BE2C (cell line): ENCODE measurements at regions not wholly inside any gene's neighbourhood (a gene's known extent, or its start where the extent isn't known, plus 50 kb on each side); places are given as distances from the start of the nearest gene placed in this dataset.

Experiments used
- DNase-seq: peaks from one replicate; pipeline ENCODE4 v3.0.0-alpha.2; 2020
- H3K27me3 ChIP-seq: fragments of 250-450 bp; sonication (Bioruptor Pico); 2 replicates; pipeline ENCODE4 v1.5.1; 2020; ENCODE audit warnings: mild to moderate bottlenecking
- H3K36me3 ChIP-seq: fragments of 250-450 bp; sonication (Bioruptor Pico); 2 replicates; pipeline ENCODE4 v1.5.1; 2020; ENCODE audit warnings: mild to moderate bottlenecking
- H3K4me1 ChIP-seq: fragments of 250-450 bp; sonication (Bioruptor Pico); 2 replicates; pipeline ENCODE4 v1.5.1; 2020
- H3K4me3 ChIP-seq: 2 replicates; pipeline ENCODE4 v1.5.1; 2011; ENCODE audit warnings: low read depth, low read length
- H3K9me3 ChIP-seq: fragments of 250-450 bp; sonication (Bioruptor Pico); 2 replicates; pipeline ENCODE4 v1.5.1; 2020
- TF ChIP-seq, protein P1 (sequence below): IDR thresholded peaks from 2 replicates; pipeline ENCODE4 v1.5.1; 2012; ENCODE audit warnings: mild to moderate bottlenecking, low read depth, low read length

DNA sequence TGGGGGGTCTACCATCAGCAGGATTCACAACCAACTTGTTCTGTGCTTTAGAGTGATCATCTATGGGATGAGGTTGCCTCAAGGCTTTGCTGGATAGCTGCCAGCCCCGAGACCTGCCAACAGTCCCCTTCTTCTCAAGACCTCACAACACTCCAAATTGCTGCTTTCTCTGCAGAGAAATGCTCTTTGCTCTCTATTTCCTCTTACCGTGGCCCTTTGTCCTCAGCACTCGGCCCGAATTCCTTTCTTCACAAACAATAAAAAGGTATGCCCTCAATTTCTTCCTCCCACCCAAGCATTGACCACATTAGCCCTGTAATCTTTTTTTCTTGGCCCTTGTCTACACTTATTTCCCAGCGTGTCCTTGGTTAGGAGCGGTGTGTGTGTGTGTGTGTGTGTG is 147.4 kb upstream of the SNX19 start:
- no peak for DNase-seq
- H3K4me3 ChIP-seq, result no peak overlapping the region
- H3K9me3 ChIP-seq, result no peaks in the 10 kb centered on the region
- TF ChIP-seq, protein P1, sequence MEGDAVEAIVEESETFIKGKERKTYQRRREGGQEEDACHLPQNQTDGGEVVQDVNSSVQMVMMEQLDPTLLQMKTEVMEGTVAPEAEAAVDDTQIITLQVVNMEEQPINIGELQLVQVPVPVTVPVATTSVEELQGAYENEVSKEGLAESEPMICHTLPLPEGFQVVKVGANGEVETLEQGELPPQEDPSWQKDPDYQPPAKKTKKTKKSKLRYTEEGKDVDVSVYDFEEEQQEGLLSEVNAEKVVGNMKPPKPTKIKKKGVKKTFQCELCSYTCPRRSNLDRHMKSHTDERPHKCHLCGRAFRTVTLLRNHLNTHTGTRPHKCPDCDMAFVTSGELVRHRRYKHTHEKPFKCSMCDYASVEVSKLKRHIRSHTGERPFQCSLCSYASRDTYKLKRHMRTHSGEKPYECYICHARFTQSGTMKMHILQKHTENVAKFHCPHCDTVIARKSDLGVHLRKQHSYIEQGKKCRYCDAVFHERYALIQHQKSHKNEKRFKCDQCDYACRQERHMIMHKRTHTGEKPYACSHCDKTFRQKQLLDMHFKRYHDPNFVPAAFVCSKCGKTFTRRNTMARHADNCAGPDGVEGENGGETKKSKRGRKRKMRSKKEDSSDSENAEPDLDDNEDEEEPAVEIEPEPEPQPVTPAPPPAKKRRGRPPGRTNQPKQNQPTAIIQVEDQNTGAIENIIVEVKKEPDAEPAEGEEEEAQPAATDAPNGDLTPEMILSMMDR, result no peak
- no peaks in the 10 kb centered on the region for H3K27me3 ChIP-seq
- no peaks in the 10 kb centered on the region for H3K4me1 ChIP-seq
- H3K36me3 ChIP-seq, result no peaks in the 10 kb centered on the region

DNA sequence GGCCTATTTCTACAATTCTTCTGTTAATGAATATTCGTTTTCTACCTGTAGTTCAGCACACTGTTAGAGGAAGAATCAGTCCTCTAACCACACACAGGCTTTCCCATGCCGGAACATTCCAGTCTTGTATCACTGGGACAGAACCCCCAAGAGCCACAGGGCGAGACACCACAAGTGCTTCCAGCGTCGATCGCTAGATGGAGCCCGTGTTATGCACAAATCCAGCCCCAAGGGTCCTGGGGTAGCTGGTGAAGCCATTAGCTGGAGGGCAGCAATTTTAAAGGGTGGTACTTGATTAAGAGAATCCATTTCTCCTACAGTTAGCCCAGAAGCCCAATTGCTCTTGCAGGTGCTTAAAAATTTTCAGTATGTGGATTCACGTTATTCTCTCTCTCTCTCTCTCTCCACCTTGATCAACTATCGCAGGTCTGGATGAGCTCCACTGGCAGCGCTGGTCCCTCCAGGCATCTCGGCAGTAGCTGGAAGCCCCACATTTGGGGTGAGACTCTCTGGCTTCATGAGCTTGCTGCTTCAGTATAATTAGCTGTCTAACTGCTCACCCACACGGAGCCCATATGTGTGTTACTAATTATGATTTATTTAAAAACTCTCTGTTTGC is 148.2 kb upstream of the SNX19 start:
- H3K4me3 ChIP-seq, result no peak overlapping the region
- no peaks in the 10 kb centered on the region for H3K27me3 ChIP-seq
- peak; percentile 61 for DNase-seq
- no peaks in the 10 kb centered on the region for H3K9me3 ChIP-seq
- H3K36me3 ChIP-seq, result no peaks in the 10 kb centered on the region
- TF ChIP-seq, protein P1, result peak; percentile 81
- H3K4me1 ChIP-seq, result no peaks in the 10 kb centered on the region

DNA sequence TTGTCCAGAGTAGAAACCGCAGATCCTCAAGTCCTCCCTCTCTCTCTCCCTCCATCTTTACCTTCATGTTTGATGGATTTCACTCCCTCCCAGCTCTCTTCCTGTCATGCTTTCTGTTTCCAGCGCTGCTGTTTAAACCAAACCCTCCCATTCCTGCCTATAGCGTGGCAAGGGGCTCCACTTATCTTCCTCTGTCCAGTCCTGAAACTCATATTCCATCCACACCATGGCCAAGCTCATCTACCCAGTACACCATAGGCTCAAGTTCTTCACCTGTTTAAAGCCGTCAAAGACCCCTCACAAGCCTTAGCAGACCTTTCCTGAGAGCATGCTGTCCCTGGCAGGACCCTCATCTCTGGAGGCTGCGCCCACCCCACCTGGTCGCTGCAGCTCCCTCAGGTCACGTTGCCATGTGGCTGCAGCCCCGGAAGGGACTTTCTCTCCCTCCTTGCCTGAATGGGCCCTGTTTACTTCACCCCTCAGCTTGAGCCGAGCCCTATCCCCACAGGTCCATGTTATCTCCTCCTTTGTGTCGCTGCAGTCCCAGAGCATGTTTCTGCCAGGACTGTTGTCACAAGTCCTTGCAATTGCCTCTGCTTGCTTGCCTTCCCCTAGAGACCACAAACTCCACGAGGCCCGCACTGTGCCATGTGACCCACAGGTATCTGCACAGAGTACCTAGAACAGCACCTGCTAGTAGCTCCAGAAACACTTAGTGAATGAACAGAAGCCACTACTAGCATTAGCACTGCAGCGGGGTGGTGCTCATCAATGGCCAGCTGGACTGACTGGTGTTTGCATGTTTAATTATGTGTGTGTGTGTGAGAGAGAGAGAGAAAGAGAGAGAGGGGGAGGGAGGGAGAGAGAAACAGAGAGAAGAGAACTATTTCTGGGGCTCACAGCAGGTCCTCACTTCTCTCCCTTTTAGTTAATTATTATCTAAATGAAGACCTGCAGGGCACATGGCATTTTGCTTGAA is 149.4 kb upstream of the SNX19 start:
- no peak overlapping the region for H3K4me3 ChIP-seq
- no peaks in the 10 kb centered on the region for H3K9me3 ChIP-seq
- H3K27me3 ChIP-seq, result no peaks in the 10 kb centered on the region
- H3K36me3 ChIP-seq, result no peaks in the 10 kb centered on the region
- TF ChIP-seq, protein P1, result no peak
- DNase-seq, result no peak
- H3K4me1 ChIP-seq, result no peaks in the 10 kb centered on the region

DNA sequence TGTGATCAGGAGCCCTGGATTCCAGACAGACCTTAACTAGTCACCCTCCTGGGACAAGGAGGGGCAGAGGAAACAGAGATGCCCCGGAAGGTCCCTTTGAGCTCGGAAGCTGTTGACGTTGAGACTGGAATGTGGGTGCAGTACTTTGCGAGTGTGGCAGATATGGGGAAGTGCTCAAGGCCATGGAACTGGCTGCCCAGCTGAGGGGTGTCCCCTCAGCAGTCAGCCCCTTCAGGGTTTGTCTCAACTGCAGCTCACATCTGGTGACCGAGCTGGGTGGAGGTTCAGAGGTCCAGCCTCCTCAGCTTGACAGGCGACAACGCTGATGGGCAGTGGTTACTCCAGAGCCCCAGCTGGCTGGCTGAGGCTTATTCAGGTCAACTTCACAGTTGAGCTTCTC is 150.3 kb upstream of the SNX19 start:
- Histone ChIP-seq H3K9me3 (no peaks in the 10 kb centered on the region), H3K36me3 (no peaks in the 10 kb centered on the region), H3K4me3 (no peak overlapping the region), H3K27me3 (no peaks in the 10 kb centered on the region), H3K4me1 (no peaks in the 10 kb centered on the region)
- TF ChIP-seq, protein P1, result no peak
- DNase-seq, result no peak

DNA sequence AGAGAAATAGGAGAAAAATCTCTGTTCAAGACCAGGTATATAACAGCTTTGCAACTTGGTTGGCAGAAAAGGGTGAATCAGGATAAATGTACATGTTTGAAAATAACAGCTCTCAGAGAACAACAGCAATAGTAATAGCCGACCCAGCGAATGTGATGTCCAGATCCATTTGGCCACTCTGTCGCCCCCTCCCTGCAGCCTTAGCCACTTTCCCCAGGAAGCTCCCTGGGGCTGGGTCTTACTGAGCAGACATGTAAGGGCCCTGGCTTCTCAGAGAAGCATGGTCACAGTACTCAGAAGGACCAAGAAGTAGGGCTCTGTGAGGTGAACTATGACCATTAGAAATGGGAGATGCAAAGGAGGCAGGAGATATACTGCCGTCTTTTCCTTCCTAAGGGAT is 154.1 kb upstream of the SNX19 start:
- no peaks in the 10 kb centered on the region for H3K36me3 ChIP-seq
- no peaks in the 10 kb centered on the region for H3K27me3 ChIP-seq
- no peak for DNase-seq
- TF ChIP-seq, protein P1, result no peak
- H3K9me3 ChIP-seq, result no peaks in the 10 kb centered on the region; the same call in 1 of the 2 replicates
- H3K4me1 ChIP-seq, result no peaks in the 10 kb centered on the region
- no peak overlapping the region for H3K4me3 ChIP-seq

DNA sequence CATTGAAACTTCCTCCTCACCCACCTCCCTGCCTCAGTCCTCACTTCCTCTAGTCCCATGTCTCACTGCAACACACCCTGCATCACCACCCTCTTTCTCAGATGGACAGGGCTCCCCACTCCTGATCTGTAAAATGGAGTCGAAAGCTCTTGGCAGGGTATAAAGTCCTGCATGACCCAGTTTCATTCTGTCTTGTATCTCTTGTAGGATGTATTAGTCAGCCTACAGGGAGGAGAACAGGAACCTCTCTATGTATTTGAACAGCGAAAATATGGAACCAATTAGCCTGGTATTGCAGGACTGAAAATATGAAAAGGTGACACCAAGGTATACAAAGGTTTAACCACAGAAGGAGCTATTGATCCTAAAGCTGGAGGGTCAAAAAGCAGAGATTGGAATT is 156.9 kb upstream of the SNX19 start:
- no peak overlapping the region for H3K4me3 ChIP-seq
- no peak for DNase-seq
- TF ChIP-seq, protein P1, result no peak
- H3K36me3 ChIP-seq, result no peaks in the 10 kb centered on the region
- H3K4me1 ChIP-seq, result no peaks in the 10 kb centered on the region
- H3K27me3 ChIP-seq, result no peaks in the 10 kb centered on the region
- no peaks in the 10 kb centered on the region; the same call in 1 of the 2 replicates for H3K9me3 ChIP-seq
